ENCODE measurements at regions not wholly inside any gene's neighbourhood (a gene's known extent, or its start where the extent isn't known, plus 50 kb on each side); places are given as distances from the start of the nearest gene placed in this dataset.

DNA sequence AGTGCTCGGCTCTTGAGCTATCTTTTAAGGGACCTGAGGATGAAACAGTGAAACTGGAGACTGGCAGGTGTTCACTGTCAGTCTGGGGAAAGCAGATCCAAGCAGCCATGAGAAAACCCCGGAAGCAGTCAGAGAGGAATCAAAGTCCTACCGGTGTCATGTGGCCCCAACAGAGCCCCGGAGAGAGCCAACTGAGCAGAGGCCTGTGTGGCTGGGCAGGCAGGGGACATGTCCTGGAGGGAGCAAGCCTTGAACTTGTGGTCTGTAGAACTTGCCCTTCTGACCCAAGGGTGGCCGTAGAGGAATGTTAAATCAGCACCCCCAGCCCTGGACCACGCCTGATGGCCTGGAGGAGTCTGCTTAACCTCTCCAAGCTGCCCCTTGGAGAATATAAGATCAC lies 113.7 kb upstream of the ZNF507 start:
- no peaks in the 10 kb centered on the region for H3K27me3 Mint-ChIP-seq (ENCODE audit: low read depth)
- H3K27ac Mint-ChIP-seq = no peak overlapping the region
- no peaks in the 10 kb centered on the region for H3K9me3 Mint-ChIP-seq
- no peaks in the 10 kb centered on the region for H3K36me3 Mint-ChIP-seq (ENCODE audit: low read depth)
- H3K4me1 Mint-ChIP-seq (ENCODE audit: low read depth) = no peaks in the 10 kb centered on the region
- H3K4me3 Mint-ChIP-seq = no peak overlapping the region

- H3K27ac Mint-ChIP-seq = no peak overlapping the region
- no peaks in the 10 kb centered on the region for H3K36me3 Mint-ChIP-seq (ENCODE audit: low read depth)
- no peaks in the 10 kb centered on the region for H3K4me1 Mint-ChIP-seq (ENCODE audit: low read depth)
- no peaks in the 10 kb centered on the region for H3K27me3 Mint-ChIP-seq (ENCODE audit: low read depth)
- no peaks in the 10 kb centered on the region for H3K9me3 Mint-ChIP-seq
- H3K4me3 Mint-ChIP-seq = no peak overlapping the region
Measured at GRCh38 chr19:32232449-32232848, 113.0 kb upstream of the ZNF507 start.

DNA sequence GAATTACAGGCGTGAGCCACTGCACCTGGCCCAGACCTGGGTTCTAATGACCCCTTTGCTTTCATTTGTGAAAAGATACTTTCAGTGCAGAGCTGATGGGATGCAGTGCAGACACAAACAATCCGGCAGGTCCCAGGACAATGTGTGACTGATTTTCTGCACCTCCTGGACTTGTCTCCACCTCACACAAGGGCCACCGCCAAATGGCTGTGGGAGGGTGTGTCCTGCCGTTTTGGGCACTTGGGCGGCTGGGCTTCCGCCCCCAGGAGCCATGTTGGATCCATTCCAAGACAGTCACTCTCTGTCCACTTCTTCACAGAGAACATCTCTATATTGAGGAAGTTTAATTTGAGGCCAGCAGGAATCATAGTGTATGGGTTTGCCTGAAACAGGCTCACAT lies 112.3 kb upstream of the ZNF507 start:
- H3K4me3 Mint-ChIP-seq = no peak overlapping the region
- H3K27me3 Mint-ChIP-seq (ENCODE audit: low read depth) = no peaks in the 10 kb centered on the region
- H3K9me3 Mint-ChIP-seq = no peaks in the 10 kb centered on the region
- no peak overlapping the region for H3K27ac Mint-ChIP-seq
- H3K36me3 Mint-ChIP-seq (ENCODE audit: low read depth) = no peaks in the 10 kb centered on the region
- H3K4me1 Mint-ChIP-seq (ENCODE audit: low read depth) = no peaks in the 10 kb centered on the region

DNA sequence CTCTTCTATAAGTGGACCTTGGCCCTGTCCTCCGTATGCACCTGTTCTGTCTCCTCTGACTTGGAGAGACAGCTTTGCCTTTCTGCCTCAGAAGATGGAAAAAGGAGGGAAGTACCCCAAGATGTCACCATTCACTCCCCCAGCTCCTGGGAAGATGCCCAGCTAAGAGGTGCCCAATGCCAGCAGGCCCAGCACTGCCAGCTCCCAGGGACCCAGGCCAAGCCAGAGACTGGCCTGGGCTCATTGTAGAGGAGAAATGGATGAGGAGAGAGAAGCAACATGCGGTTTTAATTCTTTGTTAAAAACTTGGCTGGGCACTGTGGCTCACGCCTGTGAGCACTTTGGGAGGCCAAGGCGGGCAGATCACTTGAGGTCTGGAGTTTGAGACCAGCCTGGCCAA lies 111.5 kb upstream of the ZNF507 start:
- Mint-ChIP-seq H3K4me3 (no peak overlapping the region), H3K9me3 (no peaks in the 10 kb centered on the region), H3K4me1 (ENCODE audit: low read depth) (no peaks in the 10 kb centered on the region), H3K27ac (no peak overlapping the region), H3K36me3 (ENCODE audit: low read depth) (no peaks in the 10 kb centered on the region), H3K27me3 (ENCODE audit: low read depth) (no peaks in the 10 kb centered on the region)

- Mint-ChIP-seq H3K27me3 (ENCODE audit: low read depth) (no peaks in the 10 kb centered on the region), H3K36me3 (ENCODE audit: low read depth) (no peaks in the 10 kb centered on the region), H3K4me3 (no peak overlapping the region), H3K9me3 (no peaks in the 10 kb centered on the region), H3K4me1 (ENCODE audit: low read depth) (no peaks in the 10 kb centered on the region), H3K27ac (no peak overlapping the region)
Measured at GRCh38 chr19:32234663-32235217, 110.7 kb upstream of the ZNF507 start.

GRCh38 chr19:32238076-32238475 lies 107.3 kb upstream of the ZNF507 start:
- no peaks in the 10 kb centered on the region for H3K9me3 Mint-ChIP-seq
- H3K36me3 Mint-ChIP-seq (ENCODE audit: low read depth) = no peaks in the 10 kb centered on the region
- no peak overlapping the region for H3K4me3 Mint-ChIP-seq
- no peaks in the 10 kb centered on the region for H3K27me3 Mint-ChIP-seq (ENCODE audit: low read depth)
- no peaks in the 10 kb centered on the region for H3K4me1 Mint-ChIP-seq (ENCODE audit: low read depth)
- H3K27ac Mint-ChIP-seq = no peak overlapping the region

GRCh38 chr19:32240316-32240715 lies 105.1 kb upstream of the ZNF507 start:
- Mint-ChIP-seq H3K9me3 (no peaks in the 10 kb centered on the region), H3K4me3 (no peak overlapping the region), H3K36me3 (ENCODE audit: low read depth) (no peaks in the 10 kb centered on the region), H3K27ac (no peak overlapping the region), H3K4me1 (ENCODE audit: low read depth) (no peaks in the 10 kb centered on the region), H3K27me3 (ENCODE audit: low read depth) (no peaks in the 10 kb centered on the region)

- Mint-ChIP-seq H3K9me3 (no peaks in the 10 kb centered on the region), H3K27me3 (ENCODE audit: low read depth) (no peaks in the 10 kb centered on the region), H3K4me3 (no peak overlapping the region)
Measured at GRCh38 chr19:32241306-32241705, 104.1 kb upstream of the ZNF507 start.

GRCh38 chr19:32241932-32242710 lies 103.3 kb upstream of the ZNF507 start:
- no peak overlapping the region for H3K27ac Mint-ChIP-seq

More at GRCh38 chr19:32241306-32241705, 104.1 kb upstream of the ZNF507 start:
- H3K36me3 Mint-ChIP-seq (ENCODE audit: low read depth) = no peaks in the 10 kb centered on the region
- no peak overlapping the region for H3K27ac Mint-ChIP-seq
- H3K4me1 Mint-ChIP-seq (ENCODE audit: low read depth) = no peaks in the 10 kb centered on the region

GRCh38 chr19:32246006-32246405 lies 99.4 kb upstream of the ZNF507 start:
- no peak overlapping the region for H3K27ac Mint-ChIP-seq
- H3K27me3 Mint-ChIP-seq (ENCODE audit: low read depth) = no peaks in the 10 kb centered on the region
- H3K4me3 Mint-ChIP-seq = no peak overlapping the region
- no peaks in the 10 kb centered on the region for H3K36me3 Mint-ChIP-seq (ENCODE audit: low read depth)
- H3K9me3 Mint-ChIP-seq = no peaks in the 10 kb centered on the region
- H3K4me1 Mint-ChIP-seq (ENCODE audit: low read depth) = no peaks in the 10 kb centered on the region

More at GRCh38 chr19:32241932-32242710, 103.3 kb upstream of the ZNF507 start:
- Mint-ChIP-seq H3K9me3 (no peaks in the 10 kb centered on the region), H3K4me3 (no peak overlapping the region), H3K4me1 (ENCODE audit: low read depth) (no peaks in the 10 kb centered on the region), H3K36me3 (ENCODE audit: low read depth) (no peaks in the 10 kb centered on the region), H3K27me3 (ENCODE audit: low read depth) (no peaks in the 10 kb centered on the region)

DNA sequence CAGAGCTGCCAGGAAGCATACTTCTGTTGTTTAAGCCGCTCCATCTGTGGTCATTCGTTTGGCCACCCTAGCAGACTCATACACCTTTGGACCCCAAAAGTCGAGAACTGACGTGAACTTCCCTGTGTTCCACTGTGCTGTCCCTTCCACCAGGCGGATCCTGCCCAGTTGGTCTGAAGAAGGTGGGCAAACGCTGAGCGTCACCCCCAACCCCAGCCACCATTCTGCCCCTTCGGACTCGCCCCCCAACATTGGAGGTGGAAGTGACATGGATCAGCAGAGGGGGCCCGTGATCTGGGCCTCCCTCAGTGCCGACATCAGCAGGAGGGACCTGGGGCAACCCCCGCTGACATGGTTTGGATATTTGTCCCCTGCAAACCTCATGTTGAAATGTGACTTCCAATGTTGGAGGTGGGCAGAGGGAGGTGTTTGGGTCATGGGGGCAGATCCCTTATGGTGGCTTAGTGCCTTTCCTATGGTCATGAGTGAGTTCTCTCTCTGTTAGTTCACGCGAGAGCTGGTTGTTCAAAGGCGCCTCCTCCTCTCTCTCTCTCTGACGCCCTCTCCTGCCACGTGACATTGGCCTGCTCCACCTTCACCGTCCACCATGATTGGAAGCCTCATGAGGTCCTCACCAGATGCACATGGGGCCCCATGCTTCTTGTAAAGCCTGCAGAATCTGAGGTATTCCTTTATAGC lies 93.6 kb upstream of the ZNF507 start:
- no peaks in the 10 kb centered on the region for H3K4me1 Mint-ChIP-seq (ENCODE audit: low read depth)

GRCh38 chr19:32252333-32252669 lies 93.1 kb upstream of the ZNF507 start:
- no peaks in the 10 kb centered on the region for H3K36me3 Mint-ChIP-seq (ENCODE audit: low read depth)
- no peaks in the 10 kb centered on the region for H3K27me3 Mint-ChIP-seq (ENCODE audit: low read depth)
- H3K27ac Mint-ChIP-seq = no peak overlapping the region
- no peak overlapping the region for H3K4me3 Mint-ChIP-seq
- H3K4me1 Mint-ChIP-seq (ENCODE audit: low read depth) = no peaks in the 10 kb centered on the region
- no peaks in the 10 kb centered on the region for H3K9me3 Mint-ChIP-seq

More for the DNA sequence above, 93.6 kb upstream of the ZNF507 start:
- Mint-ChIP-seq H3K9me3 (no peaks in the 10 kb centered on the region), H3K4me3 (no peak overlapping the region), H3K27ac (no peak overlapping the region), H3K36me3 (ENCODE audit: low read depth) (no peaks in the 10 kb centered on the region), H3K27me3 (ENCODE audit: low read depth) (no peaks in the 10 kb centered on the region)

DNA sequence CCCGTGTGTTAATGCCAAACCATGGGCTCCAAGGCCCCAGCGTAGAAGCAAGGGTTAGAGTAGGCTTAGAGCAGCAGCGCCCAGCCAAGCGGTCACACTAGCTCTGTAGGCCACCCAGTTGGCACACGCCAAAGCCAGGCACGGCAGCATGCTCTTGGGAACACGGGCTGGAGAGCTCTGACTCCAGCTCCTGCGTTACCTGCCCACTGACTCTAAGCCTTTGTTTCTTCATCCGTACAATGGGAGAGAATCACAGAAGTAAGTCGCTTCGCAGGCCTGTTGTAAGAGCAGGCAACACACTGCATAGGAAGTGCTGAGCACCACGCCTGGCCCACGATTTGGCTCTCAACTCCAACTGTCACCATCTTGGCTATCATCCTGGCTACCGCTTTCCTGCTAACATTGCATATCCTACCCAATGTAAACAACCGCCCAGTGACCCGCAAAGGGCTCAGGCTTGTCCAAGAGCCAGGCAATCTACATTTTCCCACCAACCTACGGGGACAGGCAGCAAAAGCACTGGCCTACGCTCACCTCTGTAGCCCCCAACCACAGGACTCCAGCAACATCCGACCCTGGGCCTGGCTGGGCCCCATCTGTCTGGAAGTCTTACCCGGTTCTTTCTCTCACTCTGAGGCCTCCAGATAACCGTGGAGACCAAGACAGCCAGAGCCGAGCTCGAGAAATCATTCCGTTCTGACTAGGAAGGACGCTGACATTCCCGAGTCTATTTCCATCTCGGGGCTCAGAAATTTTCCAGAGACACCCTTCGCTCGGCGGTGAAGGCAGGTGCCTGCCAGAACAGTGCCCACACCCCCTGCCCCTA lies 91.5 kb upstream of the ZNF507 start:
- H3K4me1 Mint-ChIP-seq (ENCODE audit: low read depth) = no peaks in the 10 kb centered on the region
- H3K27me3 Mint-ChIP-seq (ENCODE audit: low read depth) = no peaks in the 10 kb centered on the region
- H3K9me3 Mint-ChIP-seq = no peaks in the 10 kb centered on the region
- H3K4me3 Mint-ChIP-seq = no peak overlapping the region
- H3K36me3 Mint-ChIP-seq (ENCODE audit: low read depth) = no peaks in the 10 kb centered on the region
- H3K27ac Mint-ChIP-seq = no peak overlapping the region

- no peaks in the 10 kb centered on the region for H3K36me3 Mint-ChIP-seq (ENCODE audit: low read depth)
- no peaks in the 10 kb centered on the region for H3K27me3 Mint-ChIP-seq (ENCODE audit: low read depth)
- H3K9me3 Mint-ChIP-seq = no peaks in the 10 kb centered on the region
- H3K27ac Mint-ChIP-seq = no peak overlapping the region
- no peaks in the 10 kb centered on the region for H3K4me1 Mint-ChIP-seq (ENCODE audit: low read depth)
- no peak overlapping the region for H3K4me3 Mint-ChIP-seq
Measured at GRCh38 chr19:32254509-32254890, 90.9 kb upstream of the ZNF507 start.
